MM.1S (cell line): ENCODE measurements at regions not wholly inside any gene's neighbourhood (a gene's known extent, or its start where the extent isn't known, plus 50 kb on each side); places are given as distances from the start of the nearest gene placed in this dataset.

Experiments
- CTCF ChIP-seq: fragments of 300-600 bp; sonication (generic); IDR thresholded peaks from 2 replicates; pipeline ENCODE4 v1.5.1; 2016; ENCODE audit warnings: antibody characterized with exemption, low read length, mixed read lengths
- EZH2phosphoT487 ChIP-seq: fragments of 300-600 bp; sonication (generic); IDR thresholded peaks from 2 replicates; pipeline ENCODE4 v1.6.1; 2018; ENCODE audit warnings: antibody characterized with exemption, low read length

- TF ChIP-seq CTCF (no peak), EZH2phosphoT487 (no peak)
Measured at GRCh38 chr2:30367232-30368070, 79.6 kb upstream of the LCLAT1 start.
